HEK293 (cell line): ENCODE measurements at regions not wholly inside any gene's neighbourhood (a gene's known extent, or its start where the extent isn't known, plus 50 kb on each side); places are given as distances from the start of the nearest gene placed in this dataset.
A peak's percentile ranks its signal among the peaks of the same experiment; 100 is the strongest.

ENCODE experiments used
- CTCF ChIA-PET: fragments of 350-600 bp; formaldehyde crosslinking; extraction: SDS; loops from one replicate; lab custom pipeline; 2021; ENCODE audit warnings: antibody characterized with exemption; lab: Yijun Ruan, JAX
- POLR2A ChIA-PET: fragments of 300-600 bp; formaldehyde crosslinking; extraction: SDS; loops from one replicate; lab custom pipeline; 2020; ENCODE audit warnings: antibody characterized with exemption, inconsistent platforms; lab: Yijun Ruan, JAX
- H3K27ac ChIP-seq: fragments of 200-500 bp; sonication (Bioruptor generic); 2 replicates; pipeline ENCODE4 v1.5.1; 2014; ENCODE audit warnings: low read depth, low read length, control low read depth, inconsistent platforms; ENCODE audit errors: extremely low read depth
- H3K36me3 ChIP-seq, 2 experiments: fragments of 200-500 bp in 1 of 2; sonication (Bioruptor generic) in 1 of 2; 1 replicate in 1 of 2; 2 replicates in 1 of 2; pipeline ENCODE4 v1.5.1; 2014 to 2017; ENCODE audit warnings: inconsistent platforms in 2 of 2, low read length in 2 of 2; ENCODE audit not compliant: control insufficient read depth in 2 of 2, insufficient read depth in 1 of 2
- H3K4me1 ChIP-seq: fragments of 200-500 bp; sonication (Bioruptor generic); 2 replicates; pipeline ENCODE4 v1.5.1; 2014; ENCODE audit warnings: mild to moderate bottlenecking, low read length, inconsistent platforms; ENCODE audit not compliant: control insufficient read depth, insufficient read depth
- H3K4me3 ChIP-seq: 2 replicates; pipeline ENCODE4 v1.5.1; 2011; ENCODE audit warnings: low read depth, mild to moderate bottlenecking, control low read depth, low read length, moderate library complexity
- H3K9me3 ChIP-seq: fragments of 200-500 bp; sonication (Bioruptor generic); 2 replicates; pipeline ENCODE4 v1.5.1; 2014; ENCODE audit warnings: low read depth, low read length, inconsistent platforms; ENCODE audit not compliant: control insufficient read depth, insufficient read depth
- BCL11A ChIP-seq: fragments of 450-650 bp; formaldehyde crosslinking; IDR thresholded peaks from 2 replicates; pipeline ENCODE4 v1.5.1; 2016; ENCODE audit warnings: low read depth, missing biosample characterization, missing genetic modification characterization
- KLF7 ChIP-seq: fragments of 450-650 bp; formaldehyde crosslinking; IDR thresholded peaks from 2 replicates; pipeline ENCODE4 v1.5.1; 2016; ENCODE audit warnings: missing biosample characterization, missing genetic modification characterization, borderline replicate concordance
- PRDM1 ChIP-seq: fragments of 450-650 bp; formaldehyde crosslinking; IDR thresholded peaks from 2 replicates; pipeline ENCODE4; 2016; ENCODE audit warnings: missing biosample characterization, missing genetic modification characterization
- ZBTB17 ChIP-seq: fragments of 450-650 bp; formaldehyde crosslinking; IDR thresholded peaks from 2 replicates; pipeline ENCODE4 v1.5.1; 2016; ENCODE audit warnings: missing biosample characterization, missing genetic modification characterization
- ZNF138 ChIP-seq: fragments of 450-650 bp; formaldehyde crosslinking; IDR thresholded peaks from 2 replicates; pipeline ENCODE4 v1.5.1; 2016; ENCODE audit warnings: missing biosample characterization, missing genetic modification characterization, borderline replicate concordance
- ZNF157 ChIP-seq: fragments of 450-650 bp; formaldehyde crosslinking; IDR thresholded peaks from 2 replicates; pipeline ENCODE4 v1.5.1; 2016; ENCODE audit warnings: missing biosample characterization, missing genetic modification characterization
- ZNF341 ChIP-seq: fragments of 450-650 bp; formaldehyde crosslinking; IDR thresholded peaks from 2 replicates; pipeline ENCODE4; 2016; ENCODE audit warnings: low read depth, missing biosample characterization, missing genetic modification characterization
- ZNF48 ChIP-seq: fragments of 450-650 bp; formaldehyde crosslinking; IDR thresholded peaks from 2 replicates; pipeline ENCODE4 v1.5.1; 2016; ENCODE audit warnings: missing biosample characterization, missing genetic modification characterization
- ZNF555 ChIP-seq: fragments of 450-650 bp; formaldehyde crosslinking; conservative IDR thresholded peaks from 2 replicates; pipeline ENCODE4 v1.5.1; 2017; ENCODE audit warnings: missing biosample characterization, mild to moderate bottlenecking, missing genetic modification characterization, inconsistent platforms
- ZNF654 ChIP-seq: fragments of 450-650 bp; formaldehyde crosslinking; IDR thresholded peaks from 2 replicates; pipeline ENCODE4 v1.5.1; 2016; ENCODE audit warnings: low read depth, missing biosample characterization, missing genetic modification characterization
- ZNF785 ChIP-seq: fragments of 450-650 bp; formaldehyde crosslinking; IDR thresholded peaks from 2 replicates; pipeline ENCODE4 v1.5.1; 2016; ENCODE audit warnings: missing biosample characterization, missing genetic modification characterization
- ZSCAN23 ChIP-seq: fragments of 450-650 bp; formaldehyde crosslinking; IDR thresholded peaks from 2 replicates; pipeline ENCODE4 v1.5.1; 2016; ENCODE audit warnings: missing biosample characterization, missing genetic modification characterization
- ZSCAN30 ChIP-seq: fragments of 450-650 bp; IDR thresholded peaks from 2 replicates; pipeline ENCODE4 v1.5.1; 2018; ENCODE audit warnings: missing biosample characterization, mild to moderate bottlenecking, missing genetic modification characterization, moderate library complexity
- TF ChIP-seq, protein P1 (sequence below): fragments of 450-650 bp; formaldehyde crosslinking; IDR thresholded peaks from 2 replicates; pipeline ENCODE4 v1.5.1; 2017; ENCODE audit warnings: missing biosample characterization, mild to moderate bottlenecking, missing genetic modification characterization, moderate library complexity
- TF ChIP-seq, protein P2 (sequence below): fragments of 450-650 bp; formaldehyde crosslinking; IDR thresholded peaks from 2 replicates; pipeline ENCODE4 v1.5.1; 2017; ENCODE audit warnings: missing biosample characterization, missing genetic modification characterization
- TF ChIP-seq, protein P3 (sequence below): fragments of 450-650 bp; formaldehyde crosslinking; IDR thresholded peaks from 2 replicates; pipeline ENCODE4 v1.5.1; 2016; ENCODE audit warnings: missing biosample characterization, missing genetic modification characterization
- TF ChIP-seq, protein P4 (sequence below): fragments of 450-650 bp; formaldehyde crosslinking; IDR thresholded peaks from 2 replicates; pipeline ENCODE4 v1.5.1; 2016; ENCODE audit warnings: missing biosample characterization, missing genetic modification characterization, borderline replicate concordance
- TF ChIP-seq, protein P5 (sequence below): fragments of 450-650 bp; formaldehyde crosslinking; IDR thresholded peaks from 2 replicates; pipeline ENCODE4 v1.5.1; 2016; ENCODE audit warnings: missing biosample characterization, missing genetic modification characterization
- TF ChIP-seq, protein P6 (sequence below): fragments of 450-650 bp; formaldehyde crosslinking; IDR thresholded peaks from 2 replicates; pipeline ENCODE4 v1.5.1; 2017; ENCODE audit warnings: missing biosample characterization, missing genetic modification characterization
- TF ChIP-seq, protein P7 (sequence below): fragments of 450-650 bp; formaldehyde crosslinking; IDR thresholded peaks from 2 replicates; pipeline ENCODE4 v1.5.1; 2016; ENCODE audit warnings: missing biosample characterization, missing genetic modification characterization

DNA sequence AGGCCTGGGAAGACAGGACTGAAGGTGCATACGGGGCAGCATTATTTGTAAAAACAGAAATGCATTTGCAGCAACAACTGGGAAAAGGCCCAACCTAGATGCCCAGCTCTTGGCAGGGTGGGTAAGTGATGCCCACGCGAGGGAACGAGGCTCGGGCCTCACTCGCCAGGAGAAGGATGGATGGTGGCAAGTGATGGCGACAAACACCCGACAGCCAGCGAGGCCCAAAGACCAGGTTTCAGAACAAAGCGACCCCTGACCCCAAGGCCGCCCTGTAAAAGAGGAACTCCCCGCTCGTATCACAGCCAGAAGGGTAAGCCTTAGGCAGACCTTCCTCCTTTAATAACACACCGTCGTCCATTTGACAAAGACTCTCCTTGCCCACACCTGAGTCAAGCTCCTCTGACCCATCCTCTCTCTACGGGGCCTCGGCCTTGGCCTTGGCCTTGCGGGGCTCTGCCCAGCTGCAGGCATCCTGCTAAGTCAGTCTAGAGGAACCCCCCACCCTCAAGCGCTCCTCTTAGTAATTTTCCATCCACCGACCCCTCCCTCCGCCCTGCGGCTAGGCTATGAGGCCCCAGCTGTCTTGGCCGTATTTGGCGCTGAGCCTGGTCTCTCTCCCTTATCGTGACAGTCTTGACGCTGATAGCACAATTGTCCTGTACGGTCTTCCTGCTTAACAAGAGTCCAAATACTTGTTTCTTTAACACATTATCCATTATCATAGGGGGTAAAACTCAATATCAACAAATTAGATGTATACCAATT, 80.2 kb downstream of the NCOR2 start (continued):
- no peak for TF ChIP-seq ZNF48
- no peak for TF ChIP-seq PRDM1
- TF ChIP-seq ZNF341 (tag by site-specific recombination) = no peak
- no peak for TF ChIP-seq ZNF157 (tag by site-specific recombination)
- TF ChIP-seq BCL11A (tag by site-specific recombination) = no peak

DNA sequence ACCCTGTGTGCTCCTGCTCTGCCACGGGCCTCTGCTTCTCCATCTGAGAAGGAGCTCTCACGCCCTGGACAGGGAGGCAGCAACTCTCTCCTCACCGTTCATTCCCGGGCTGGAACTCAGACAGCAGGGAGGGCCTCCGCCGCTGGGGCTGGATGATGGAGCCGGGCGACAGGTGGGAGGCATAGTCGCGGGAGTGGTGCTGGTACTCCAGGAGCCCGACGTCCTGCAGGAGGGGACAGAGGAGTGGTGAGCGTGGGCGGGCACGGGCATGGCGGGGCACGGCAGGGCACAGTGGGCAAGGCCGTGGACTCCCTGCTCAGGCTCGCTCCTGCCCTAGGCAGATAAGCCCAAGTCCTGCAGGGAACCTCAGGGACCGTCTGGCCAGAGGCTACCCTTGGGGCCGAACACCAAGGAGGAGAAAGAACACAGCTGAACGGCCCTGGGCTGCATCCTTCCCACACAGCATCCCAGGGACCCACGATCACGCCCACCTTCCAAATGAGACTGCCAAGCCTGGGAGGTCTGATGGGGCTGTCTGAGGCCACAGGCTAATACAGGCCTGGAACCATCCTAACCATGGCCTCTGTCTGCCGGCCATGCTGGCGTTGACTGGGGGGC, 81.0 kb downstream of the NCOR2 start:
- Histone ChIP-seq H3K4me1 (peaks cover 4% of the 10 kb centered on the region; the same call in 1 of the 2 replicates), H3K36me3 (peaks cover 0 to 49% of the 10 kb centered on the region in 2 experiments; a peak in 1 of 3 replicates), H3K4me3 (no peak overlapping the region), H3K9me3 (no peaks in the 10 kb centered on the region), H3K27ac (no peak overlapping the region)
- ChIA-PET POLR2A (no interaction called here), CTCF (interaction anchor here (0.6 kb wide), 1 partner anchor 67 kb away, joined by 4 read pairs; no protein-coding TSS in a partner anchor)
- TF ChIP-seq, protein P1, sequence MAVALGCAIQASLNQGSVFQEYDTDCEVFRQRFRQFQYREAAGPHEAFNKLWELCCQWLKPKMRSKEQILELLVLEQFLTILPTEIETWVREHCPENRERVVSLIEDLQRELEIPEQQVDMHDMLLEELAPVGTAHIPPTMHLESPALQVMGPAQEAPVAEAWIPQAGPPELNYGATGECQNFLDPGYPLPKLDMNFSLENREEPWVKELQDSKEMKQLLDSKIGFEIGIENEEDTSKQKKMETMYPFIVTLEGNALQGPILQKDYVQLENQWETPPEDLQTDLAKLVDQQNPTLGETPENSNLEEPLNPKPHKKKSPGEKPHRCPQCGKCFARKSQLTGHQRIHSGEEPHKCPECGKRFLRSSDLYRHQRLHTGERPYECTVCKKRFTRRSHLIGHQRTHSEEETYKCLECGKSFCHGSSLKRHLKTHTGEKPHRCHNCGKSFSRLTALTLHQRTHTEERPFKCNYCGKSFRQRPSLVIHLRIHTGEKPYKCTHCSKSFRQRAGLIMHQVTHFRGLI (tag by site-specific recombination) = no peak
- no peak for TF ChIP-seq ZNF785
- TF ChIP-seq ZNF138 (tag by site-specific recombination) = no peak
- no peak for TF ChIP-seq ZSCAN23 (tag by site-specific recombination)
- TF ChIP-seq, protein P2, sequence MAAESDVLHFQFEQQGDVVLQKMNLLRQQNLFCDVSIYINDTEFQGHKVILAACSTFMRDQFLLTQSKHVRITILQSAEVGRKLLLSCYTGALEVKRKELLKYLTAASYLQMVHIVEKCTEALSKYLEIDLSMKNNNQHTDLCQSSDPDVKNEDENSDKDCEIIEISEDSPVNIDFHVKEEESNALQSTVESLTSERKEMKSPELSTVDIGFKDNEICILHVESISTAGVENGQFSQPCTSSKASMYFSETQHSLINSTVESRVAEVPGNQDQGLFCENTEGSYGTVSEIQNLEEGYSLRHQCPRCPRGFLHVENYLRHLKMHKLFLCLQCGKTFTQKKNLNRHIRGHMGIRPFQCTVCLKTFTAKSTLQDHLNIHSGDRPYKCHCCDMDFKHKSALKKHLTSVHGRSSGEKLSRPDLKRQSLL (tag by site-specific recombination) = 0 out of 2 replicates have a peak, but pooled peaks have one; percentile 44
- no peak for TF ChIP-seq ZNF555 (tag by site-specific recombination)
- TF ChIP-seq ZBTB17 (tag by site-specific recombination) = no peak
- TF ChIP-seq, protein P3, sequence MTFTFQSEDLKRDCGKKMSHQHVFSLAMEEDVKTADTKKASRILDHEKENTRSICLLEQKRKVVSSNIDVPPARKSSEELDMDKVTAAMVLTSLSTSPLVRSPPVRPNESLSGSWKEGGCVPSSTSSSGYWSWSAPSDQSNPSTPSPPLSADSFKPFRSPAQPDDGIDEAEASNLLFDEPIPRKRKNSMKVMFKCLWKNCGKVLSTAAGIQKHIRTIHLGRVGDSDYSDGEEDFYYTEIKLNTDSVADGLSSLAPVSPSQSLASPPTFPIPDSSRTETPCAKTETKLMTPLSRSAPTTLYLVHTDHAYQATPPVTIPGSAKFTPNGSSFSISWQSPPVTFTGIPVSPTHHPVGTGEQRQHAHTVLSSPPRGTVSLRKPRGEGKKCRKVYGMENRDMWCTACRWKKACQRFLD = no peak
- TF ChIP-seq, protein P4, sequence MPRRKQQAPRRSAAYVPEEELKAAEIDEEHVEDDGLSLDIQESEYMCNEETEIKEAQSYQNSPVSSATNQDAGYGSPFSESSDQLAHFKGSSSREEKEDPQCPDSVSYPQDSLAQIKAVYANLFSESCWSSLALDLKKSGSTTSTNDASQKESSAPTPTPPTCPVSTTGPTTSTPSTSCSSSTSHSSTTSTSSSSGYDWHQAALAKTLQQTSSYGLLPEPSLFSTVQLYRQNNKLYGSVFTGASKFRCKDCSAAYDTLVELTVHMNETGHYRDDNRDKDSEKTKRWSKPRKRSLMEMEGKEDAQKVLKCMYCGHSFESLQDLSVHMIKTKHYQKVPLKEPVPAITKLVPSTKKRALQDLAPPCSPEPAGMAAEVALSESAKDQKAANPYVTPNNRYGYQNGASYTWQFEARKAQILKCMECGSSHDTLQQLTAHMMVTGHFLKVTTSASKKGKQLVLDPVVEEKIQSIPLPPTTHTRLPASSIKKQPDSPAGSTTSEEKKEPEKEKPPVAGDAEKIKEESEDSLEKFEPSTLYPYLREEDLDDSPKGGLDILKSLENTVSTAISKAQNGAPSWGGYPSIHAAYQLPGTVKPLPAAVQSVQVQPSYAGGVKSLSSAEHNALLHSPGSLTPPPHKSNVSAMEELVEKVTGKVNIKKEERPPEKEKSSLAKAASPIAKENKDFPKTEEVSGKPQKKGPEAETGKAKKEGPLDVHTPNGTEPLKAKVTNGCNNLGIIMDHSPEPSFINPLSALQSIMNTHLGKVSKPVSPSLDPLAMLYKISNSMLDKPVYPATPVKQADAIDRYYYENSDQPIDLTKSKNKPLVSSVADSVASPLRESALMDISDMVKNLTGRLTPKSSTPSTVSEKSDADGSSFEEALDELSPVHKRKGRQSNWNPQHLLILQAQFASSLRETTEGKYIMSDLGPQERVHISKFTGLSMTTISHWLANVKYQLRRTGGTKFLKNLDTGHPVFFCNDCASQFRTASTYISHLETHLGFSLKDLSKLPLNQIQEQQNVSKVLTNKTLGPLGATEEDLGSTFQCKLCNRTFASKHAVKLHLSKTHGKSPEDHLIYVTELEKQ (tag by site-specific recombination) = no peak
- TF ChIP-seq KLF7 = no peak
- TF ChIP-seq ZSCAN30 = no peak
- TF ChIP-seq, protein P5, sequence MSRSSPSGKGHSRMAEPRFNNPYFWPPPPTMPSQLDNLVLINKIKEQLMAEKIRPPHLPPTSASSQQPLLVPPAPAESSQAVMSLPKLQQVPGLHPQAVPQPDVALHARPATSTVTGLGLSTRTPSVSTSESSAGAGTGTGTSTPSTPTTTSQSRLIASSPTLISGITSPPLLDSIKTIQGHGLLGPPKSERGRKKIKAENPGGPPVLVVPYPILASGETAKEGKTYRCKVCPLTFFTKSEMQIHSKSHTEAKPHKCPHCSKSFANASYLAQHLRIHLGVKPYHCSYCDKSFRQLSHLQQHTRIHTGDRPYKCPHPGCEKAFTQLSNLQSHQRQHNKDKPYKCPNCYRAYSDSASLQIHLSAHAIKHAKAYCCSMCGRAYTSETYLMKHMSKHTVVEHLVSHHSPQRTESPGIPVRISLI (tag by site-specific recombination) = no peak
- TF ChIP-seq, protein P6, sequence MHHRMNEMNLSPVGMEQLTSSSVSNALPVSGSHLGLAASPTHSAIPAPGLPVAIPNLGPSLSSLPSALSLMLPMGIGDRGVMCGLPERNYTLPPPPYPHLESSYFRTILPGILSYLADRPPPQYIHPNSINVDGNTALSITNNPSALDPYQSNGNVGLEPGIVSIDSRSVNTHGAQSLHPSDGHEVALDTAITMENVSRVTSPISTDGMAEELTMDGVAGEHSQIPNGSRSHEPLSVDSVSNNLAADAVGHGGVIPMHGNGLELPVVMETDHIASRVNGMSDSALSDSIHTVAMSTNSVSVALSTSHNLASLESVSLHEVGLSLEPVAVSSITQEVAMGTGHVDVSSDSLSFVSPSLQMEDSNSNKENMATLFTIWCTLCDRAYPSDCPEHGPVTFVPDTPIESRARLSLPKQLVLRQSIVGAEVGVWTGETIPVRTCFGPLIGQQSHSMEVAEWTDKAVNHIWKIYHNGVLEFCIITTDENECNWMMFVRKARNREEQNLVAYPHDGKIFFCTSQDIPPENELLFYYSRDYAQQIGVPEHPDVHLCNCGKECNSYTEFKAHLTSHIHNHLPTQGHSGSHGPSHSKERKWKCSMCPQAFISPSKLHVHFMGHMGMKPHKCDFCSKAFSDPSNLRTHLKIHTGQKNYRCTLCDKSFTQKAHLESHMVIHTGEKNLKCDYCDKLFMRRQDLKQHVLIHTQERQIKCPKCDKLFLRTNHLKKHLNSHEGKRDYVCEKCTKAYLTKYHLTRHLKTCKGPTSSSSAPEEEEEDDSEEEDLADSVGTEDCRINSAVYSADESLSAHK = no peak
- TF ChIP-seq ZNF654 (tag by site-specific recombination) = no peak
- TF ChIP-seq, protein P7, sequence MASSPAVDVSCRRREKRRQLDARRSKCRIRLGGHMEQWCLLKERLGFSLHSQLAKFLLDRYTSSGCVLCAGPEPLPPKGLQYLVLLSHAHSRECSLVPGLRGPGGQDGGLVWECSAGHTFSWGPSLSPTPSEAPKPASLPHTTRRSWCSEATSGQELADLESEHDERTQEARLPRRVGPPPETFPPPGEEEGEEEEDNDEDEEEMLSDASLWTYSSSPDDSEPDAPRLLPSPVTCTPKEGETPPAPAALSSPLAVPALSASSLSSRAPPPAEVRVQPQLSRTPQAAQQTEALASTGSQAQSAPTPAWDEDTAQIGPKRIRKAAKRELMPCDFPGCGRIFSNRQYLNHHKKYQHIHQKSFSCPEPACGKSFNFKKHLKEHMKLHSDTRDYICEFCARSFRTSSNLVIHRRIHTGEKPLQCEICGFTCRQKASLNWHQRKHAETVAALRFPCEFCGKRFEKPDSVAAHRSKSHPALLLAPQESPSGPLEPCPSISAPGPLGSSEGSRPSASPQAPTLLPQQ (tag by site-specific recombination) = no peak
